Embryonic facial prominence (tissue), 1 donor: ENCODE measurements at regions not wholly inside any gene's neighbourhood (a gene's known extent, or its start where the extent isn't known, plus 50 kb on each side); places are given as distances from the start of the nearest gene placed in this dataset.
"Not testable (repeated sequence)": the region's sequence is repeated elsewhere in the genome, so short reads cannot be mapped to it uniquely, and the experiment has no call there.

Source experiments
- DNase-seq: peaks from one replicate; pipeline ENCODE4 v3.0.0-alpha.2; 2016; ENCODE audit errors: extremely low spot score

DNA sequence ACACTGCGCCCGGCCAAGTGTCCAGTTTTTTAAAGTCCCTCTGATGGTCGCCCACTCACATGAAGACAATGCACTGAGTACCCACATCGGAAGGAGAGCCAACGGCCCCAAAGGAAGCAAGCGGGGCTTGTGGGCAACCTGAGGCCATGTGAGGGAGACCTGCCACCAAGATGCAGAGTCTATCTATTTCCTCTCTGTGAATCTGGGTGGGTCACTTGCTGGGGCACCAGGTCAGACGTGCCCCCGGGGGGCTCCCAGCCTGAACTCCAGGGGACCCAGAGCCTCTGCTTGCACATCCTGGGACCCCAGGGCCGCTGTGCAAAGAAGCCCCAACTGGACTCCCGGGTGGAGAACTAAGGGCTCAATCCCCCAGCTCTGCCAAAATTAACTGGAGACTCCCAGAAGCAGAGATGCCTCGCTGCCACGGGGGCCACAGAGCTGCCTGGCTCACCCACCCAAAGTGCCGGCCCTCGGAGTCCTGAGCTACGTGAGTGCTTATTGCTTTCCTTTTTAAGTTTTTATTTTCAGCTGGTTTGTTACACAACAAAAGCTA lies 106.4 kb downstream of the BRD1 start:
- DNase-seq = no peak

DNA sequence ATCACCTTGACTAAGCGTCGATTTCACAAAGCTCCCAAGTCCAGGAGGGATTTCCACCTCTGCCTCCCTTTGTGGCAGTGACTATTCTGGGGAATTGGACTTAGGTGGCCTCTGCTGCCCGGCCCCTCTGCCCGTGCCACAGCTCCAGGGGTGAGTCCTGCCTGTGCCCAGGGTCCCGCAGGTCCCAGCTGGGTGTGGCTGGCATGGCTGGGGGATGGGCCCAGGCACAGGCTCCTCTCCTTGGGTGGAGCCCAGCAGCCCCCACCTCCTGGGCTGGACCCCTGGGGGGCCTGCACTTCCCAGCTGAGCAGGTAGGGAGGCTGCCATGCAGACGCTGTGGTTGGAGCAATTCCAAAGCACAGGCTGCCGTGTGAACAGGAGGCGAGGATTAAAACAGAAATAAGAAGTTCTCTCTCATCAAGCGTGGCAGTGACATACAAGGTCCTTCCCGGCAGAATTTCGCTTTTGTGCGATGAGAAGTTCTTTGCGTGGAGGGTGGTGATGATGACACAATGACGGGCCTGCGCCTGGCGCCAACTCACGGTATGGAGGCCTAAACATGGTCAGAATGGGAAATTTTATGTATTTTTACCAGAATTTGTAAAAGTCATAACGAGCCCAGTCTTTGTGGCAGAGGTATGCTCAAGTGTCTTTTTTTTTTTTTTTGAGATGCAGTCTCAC lies 107.3 kb downstream of the BRD1 start:
- DNase-seq = no peak

DNA sequence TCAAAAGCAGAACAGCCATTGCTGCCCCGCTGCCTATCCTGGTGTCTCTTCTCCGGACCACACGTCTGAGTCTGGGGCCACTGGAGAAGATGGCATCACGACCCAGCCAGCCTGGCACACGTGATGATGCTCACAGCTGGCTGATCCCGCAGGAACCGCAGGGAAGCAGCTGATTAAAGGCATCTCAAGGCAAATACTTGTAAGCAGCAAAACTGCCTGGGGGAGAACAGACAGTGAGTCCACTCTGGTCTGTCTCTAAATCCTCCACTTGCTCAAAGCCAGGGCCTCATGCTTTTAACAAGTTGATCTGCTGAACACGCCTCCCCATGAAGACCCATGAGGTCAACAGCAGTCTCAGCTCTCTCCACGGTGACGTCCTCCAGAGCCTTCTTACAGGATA lies 108.6 kb downstream of the BRD1 start:
- DNase-seq = no peak

DNA sequence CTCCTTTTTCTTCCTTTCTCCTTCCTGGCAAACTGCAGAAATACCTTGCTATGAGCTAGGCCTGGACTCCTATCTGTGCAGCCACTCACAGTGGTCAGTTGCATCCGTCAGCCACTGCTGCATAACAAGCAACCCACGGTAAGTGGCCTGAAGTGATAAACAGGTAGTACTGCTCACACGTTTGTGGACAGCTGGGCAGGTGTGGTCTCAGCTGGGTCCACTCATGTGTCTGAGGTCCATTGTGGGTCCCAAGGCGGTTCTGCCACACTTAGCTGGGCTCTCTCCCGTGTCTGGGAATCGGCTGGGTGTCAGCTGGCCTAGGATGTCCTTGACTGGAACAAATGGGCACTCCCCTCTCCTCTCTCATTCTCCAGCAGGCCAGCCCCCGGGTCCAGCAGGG lies 109.3 kb downstream of the BRD1 start:
- DNase-seq = no peak

DNA sequence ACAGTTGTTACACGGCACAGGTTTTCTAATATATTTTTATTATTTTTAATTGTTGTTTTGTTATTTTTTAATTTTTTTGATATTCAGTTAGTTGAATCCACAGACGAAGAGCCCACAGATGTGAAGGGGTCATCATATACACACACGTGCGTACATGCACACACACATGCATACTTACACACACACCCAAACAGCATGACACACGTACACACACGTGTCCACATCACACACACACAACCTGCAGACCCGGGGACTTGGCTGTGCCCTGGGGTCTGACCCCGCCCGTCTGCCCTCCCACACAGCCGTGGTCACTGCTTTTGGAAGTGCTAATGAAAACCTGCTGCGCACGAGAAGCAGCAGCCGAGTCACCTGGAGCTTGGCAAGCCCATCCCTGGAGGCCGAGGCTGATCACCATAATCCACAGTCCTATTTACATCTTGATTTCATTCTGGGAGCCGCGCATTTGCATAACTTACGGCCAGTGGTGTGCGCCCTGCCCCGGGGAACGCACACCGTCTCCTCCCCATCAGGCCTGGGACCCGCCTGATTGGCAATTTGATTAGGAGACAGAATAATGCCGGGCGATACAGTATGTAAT lies 110.3 kb downstream of the BRD1 start:
- no peak for DNase-seq

DNA sequence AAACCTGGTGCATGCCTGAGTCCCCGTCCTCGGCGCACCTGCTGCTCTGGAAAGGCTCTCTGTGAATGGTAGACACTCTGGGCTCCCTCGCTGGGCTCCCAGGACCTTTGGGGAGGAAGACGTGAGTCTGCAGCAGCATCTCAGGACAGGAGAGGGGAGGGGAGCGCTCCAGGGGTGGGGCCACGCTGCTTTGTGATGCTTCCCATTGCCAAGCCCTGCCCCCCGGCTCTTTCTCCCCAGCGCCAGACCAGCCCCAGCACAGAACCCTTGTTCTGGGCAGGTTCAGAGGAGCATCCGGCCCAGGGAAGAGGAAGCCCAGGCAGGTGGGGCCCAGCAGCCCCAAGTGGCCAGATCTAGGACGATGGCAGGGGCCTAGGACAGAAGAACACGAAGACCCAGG lies 111.2 kb downstream of the BRD1 start:
- DNase-seq = no peak

DNA sequence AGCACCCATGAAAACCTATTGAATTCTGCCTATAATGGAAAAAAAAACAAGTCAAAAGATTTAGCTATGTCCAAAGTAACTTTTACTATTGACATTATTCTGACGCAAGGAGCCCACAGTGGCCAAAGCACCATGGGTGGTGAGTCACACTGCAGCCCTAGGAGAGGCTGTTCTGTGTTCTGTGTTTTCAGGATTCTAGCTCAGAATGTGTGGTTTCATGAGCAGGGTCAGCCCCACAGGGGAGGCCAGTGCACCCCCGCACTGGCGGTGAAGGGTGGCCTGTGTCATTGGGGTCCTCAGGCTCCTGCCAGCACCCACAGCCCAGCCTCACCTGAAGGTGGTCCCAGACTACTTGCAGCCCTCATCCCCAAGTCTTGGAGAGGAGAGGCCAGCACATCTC lies 112.2 kb downstream of the BRD1 start:
- DNase-seq = no peak

DNA sequence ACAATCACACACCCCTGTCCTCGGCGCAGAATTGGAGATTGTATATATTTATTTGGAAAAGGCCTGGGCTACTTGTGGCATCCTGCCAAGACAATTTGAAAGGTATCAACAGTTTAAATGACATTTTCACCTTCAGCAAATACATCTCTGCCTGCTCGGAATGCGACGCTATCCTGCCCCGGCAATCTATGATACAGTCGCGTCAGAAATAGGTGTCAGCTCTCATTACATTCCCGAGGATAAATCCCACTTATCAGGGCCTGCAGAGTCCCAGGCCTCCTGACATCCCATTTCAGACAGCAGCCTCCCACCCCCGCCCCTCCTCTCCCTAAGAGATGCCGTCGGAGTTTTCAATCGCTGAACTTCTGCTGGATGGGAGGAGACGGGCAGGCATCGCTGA lies 114.7 kb downstream of the BRD1 start:
- DNase-seq = no peak

DNA sequence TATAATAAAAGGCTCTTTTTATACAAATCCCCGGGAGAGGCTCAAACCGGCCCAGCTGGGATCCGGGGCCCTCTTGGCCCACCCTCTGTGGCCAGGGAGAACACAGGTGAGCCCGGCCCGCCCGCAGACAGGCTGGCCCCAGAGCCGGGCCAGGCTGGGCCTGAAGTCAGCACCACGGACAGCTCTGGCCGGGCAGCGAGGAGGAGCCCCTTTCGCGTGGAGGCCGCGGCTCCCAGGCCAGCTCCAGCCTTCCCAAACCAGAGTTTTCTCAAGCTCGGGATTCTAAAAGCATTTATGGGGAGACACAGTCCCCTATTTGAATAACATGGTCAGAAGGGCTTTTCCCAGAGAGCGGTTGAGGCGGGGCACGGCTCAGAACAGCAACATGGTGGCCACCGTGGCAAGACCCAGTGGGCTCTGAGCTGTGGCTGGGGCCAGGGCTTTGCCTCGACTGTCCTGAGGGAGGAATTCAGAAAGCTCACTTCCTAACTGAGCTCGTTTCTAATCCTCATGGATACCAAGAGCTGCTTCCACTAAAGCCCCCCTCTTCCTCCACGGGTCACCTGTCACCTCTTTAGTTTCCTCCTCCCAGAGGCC lies 115.4 kb downstream of the BRD1 start:
- no peak for DNase-seq

DNA sequence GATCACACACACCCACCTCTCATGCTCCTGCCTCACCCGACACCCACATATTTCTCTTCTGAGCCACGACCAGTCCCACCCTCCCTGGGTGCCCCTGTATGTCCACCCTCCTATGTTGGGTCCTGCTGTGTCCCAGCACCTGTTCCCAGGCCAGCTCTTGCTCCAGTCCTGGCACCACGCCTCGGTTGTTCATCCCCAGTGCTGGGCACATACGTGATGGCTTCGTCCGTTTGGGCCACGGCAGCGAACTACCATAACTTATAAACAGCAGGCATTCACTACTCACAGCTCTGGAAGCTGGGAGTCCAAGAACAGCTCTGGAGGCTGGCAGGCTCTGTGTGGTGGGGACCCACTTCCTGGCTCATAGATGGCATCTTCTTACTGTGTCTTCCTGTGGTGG lies 116.9 kb downstream of the BRD1 start:
- no peak for DNase-seq

DNA sequence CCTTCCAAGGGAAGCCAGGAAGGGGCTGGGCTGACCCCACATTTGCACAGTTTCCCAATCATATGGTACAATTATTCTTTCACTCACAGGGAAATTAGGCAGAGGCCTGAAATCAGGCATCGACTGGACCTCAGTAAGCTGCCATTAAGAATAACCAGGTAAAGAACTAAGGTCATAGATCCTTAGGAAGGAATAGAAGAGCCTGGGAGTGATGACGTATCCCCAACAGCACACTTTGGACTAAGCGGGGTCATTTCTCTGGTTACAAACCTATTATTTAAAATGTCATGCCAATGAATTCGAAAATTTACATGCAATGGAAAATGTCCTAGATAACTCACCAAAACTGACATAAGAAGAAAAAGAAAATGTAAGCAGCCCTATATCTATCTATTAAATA lies 118.2 kb downstream of the BRD1 start:
- DNase-seq = no peak

DNA sequence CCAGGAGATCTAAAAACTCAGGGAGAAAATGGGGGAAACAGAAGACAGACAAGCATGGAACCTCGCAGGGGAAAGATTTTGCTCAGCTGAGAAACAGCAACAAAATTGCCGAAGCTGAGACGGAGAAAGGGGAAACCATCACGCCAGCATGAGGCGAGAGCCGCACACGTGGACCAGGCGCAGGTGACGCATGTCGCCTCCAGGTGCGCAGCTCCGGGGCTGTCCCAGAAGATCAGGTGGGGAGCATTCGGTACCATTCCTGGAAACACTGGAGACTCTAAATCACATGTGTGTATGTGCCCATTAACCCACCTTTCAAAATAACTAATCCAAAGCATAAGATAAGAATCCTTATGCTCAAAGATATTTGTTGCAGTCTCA lies 121.7 kb downstream of the BRD1 start:
- DNase-seq = no peak

DNA sequence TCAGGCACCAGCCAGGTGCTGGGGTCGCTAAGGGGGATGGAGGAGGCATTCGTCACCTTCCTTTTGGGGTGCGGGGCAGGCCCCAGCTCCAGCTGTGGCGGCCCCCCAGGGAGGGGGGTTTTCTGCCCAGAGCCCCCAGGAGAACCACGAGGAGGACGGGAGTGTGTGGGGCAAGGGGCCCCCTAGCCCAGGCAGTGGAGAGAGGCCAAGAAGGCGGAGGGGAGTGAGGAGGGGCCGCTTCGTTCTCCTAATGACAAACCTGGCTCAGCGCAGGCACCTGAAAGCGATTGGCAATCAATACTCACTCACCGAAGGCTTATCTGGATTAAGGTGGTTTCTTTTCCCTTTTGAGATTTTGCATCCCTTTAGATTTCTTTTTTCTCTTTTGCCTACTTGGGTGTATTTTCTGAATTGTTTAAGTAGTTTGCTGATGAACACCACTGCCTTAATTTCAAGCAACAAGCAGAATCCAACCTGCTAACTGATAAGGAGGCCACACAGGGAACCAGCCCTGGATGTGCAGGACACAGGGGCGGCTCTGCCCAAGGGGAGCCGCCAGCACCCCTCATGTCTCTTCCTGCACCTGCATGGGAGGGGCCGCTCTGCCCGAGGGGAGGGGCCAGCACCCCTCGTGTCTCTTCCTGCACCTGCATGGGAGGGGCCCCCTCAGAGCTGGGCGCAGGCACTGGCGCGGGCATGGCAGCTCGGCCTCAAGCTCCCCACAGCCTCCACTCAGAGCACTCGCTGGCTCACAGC lies 122.3 kb downstream of the BRD1 start:
- DNase-seq = no peak

DNA sequence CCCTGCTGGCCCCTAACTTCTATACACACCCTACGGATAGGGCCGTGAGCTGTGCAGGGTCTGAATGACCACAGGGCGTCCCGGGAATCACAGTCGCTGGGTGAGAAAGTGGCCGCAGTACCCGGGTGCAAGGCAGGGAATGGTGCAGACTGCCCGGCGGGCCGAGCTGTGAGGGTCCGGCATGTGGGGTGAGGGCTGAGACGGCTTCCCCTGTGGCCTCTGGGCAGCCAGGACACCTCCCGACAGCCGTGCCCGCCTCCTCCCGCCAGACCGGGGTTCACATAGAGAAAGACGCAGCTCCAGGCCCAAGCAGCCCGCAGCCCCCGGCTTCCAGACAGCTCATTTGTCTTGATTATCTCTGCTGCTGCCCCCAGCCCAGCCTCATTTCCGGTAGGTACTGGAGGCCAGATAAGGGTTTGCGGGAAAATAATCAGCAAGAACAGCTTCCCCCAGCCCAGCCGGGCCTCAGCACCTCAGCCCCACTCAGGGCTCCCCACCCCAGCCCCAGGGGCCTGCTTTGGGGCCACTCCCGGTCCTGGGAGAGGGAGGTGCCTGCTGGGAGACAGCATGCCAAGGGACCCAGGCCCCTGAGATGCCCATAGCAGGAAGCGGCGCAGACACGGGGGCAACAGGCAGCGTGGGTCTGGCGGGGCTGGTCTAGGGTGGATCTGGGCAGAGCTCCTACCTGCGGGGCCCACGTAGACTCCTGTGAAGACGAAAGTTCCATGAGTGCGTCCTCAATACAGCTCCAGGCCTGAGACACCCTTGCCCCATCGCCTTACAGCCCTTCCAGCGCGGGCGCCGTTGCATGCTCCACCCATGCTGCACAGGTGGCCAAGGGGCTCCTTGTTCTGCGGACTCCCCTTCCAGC lies 123.1 kb downstream of the BRD1 start:
- no peak for DNase-seq

DNA sequence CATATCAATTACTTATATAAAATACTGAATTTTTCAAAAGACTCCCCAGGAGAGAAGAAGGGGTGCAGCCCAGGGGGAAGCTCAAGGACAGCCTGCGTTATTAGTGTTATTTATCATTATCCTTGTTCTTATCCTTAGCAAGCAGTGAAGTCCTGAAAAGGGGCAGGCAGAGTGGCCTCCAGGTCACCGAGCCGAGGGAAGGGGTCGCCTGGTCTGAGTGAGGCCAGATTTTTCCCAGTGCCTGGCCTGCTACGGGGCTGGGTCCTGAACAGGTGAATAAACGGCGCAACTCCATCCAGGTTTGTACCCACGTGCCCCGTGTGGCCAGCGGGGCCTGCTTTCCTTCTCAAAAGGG lies 123.7 kb downstream of the BRD1 start:
- no peak for DNase-seq

DNA sequence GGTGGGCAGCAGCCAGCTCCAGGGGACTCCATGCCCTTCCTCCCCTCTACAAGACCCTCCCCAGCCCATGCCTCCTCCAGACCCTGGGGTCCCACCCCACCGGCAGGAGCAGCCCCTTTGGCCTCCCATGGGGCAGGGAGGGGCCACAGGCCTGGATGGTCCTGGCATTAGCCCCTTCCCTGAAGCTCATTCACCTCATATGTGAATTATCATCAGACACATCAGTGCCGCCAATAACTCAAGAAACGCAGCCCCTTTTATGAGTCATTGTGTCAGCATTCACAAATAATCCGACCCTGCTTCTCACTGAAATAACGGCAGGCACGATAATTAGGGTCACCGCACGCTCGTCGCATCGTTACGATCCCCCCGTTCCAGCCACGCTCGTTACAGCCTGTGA lies 124.2 kb downstream of the BRD1 start:
- no peak for DNase-seq

DNA sequence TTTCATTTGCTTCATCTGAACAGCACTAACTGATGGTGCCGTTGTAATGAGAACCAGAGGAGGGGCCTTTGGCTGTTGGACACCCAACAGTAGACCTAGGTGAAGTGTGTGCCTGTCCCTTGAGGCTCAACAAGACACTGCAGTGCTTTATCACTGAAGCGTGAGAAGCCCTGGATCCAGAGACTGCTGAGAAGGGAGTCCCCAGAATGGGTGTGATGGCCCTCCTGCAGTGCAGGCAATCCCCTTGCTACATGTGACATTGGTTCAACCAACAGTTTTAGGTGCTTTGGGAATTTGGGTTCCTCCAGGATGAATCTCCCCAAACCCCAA lies 125.6 kb downstream of the BRD1 start:
- no peak for DNase-seq

DNA sequence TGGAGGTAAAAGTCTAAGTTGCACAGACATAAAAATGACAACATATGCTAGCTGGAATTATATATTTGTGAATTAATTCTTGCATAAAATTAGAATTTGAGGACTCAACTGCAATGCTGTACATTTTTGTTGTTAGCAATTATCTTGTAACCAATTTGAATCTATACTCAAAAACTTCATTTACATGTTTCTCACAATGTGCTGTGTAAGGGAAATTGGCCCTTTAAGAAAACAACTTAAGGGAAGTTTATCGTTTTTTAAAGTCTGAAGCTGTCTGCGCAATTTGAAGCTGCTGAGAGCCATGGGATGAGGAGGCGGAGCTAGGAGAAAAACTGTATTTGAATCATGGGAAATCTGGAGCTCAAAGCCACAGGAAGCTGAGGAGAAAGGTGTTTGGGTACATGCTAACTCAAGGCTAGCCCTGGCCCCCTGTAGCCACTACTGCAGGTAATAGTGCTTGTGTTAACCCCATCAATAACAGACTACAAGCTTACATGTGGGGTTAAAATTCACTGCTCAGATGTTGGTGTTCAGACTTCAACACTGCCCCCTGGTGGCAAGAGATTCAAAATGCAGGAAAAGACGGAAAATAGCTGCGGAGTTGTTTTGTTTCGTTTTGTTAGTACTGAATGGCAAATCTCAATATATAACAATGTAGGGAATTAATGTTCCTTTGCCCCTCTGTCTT lies 126.1 kb downstream of the BRD1 start:
- no peak for DNase-seq

DNA sequence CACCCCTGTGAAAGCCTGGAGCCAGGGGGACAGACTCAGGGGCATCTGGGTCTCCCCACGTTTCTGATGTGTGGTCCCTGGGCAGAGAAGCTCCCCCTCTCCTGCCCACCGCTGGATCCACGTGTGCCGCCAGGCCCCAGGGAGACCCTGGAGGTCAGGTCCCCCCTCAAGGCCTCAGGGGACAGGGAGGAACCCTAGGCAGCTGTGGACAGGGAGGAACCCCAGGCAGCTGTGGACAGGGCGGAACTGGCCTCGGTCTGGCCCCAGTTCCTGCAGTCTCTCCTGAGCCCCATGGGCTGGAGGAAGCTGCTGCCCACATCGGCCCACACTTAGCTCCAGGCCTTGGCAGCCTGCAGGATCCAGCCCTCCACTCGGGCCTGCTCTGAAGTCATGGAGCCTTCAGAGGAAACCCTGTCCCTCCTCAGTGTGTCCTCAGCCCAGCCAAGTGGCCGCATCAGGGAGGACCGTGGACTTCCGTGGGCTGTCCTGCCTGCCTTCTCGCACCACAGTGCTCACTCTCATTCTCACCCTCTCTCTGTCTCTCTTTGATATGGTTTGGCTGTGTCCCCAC lies 127.7 kb downstream of the BRD1 start:
- DNase-seq = no peak

DNA sequence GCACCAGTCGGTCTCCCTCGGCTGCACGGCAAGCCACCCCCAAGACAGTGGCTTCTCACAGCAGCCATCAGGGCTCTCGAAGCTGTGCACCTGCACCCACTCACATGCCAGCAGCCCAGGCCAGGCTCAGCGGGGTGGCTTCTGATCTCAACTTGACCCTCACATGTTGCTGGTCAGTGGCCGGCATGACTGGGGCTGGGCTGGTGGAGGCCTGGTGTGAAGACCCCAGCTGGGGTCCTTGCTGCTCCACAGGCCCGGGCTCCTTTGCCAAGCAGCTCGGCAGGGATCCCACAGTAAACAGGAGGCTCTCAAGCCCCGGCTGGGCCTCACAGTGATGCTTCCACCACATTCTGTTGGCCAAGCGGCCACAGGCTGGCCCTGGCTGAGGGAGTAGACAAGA lies 128.2 kb downstream of the BRD1 start:
- DNase-seq = no peak

DNA sequence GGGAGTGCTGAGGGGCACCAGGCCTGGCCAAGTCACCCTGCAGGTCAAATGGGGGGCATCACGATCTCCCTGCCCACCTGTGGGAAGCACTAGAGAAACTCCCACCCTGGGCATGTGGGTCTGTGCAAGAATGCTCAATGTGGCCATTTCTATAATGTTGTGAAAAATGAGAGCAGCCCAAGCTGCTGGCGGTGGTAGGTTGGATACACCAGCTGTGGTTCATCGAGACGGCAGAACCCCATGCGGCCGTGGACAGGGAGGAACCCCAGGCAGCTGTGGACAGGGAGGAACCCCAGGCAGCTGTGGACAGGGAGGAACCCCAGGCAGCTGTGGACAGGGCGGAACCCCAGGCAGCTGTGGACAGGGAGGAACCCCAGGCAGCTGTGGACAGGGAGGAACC lies 129.1 kb downstream of the BRD1 start:
- DNase-seq = not testable (repeated sequence)
